Karpas-422 (cell line): ENCODE measurements at regions not wholly inside any gene's neighbourhood (a gene's known extent, or its start where the extent isn't known, plus 50 kb on each side); places are given as distances from the start of the nearest gene placed in this dataset.
"Not testable (repeated sequence)": the region's sequence is repeated elsewhere in the genome, so short reads cannot be mapped to it uniquely, and the experiment has no call there.

Experiments
- DNase-seq: peaks from one replicate; pipeline ENCODE4 v3.0.0-alpha.2; 2015
- H2AFZ ChIP-seq: fragments of 200-600 bp; sonication (generic); 2 replicates; pipeline ENCODE4 v1.6.1; 2014; ENCODE audit warnings: antibody characterized with exemption, low read length, mixed read lengths
- H3K27ac ChIP-seq: fragments of 200-600 bp; sonication (generic); 2 replicates; pipeline ENCODE4 v1.5.1; 2014; ENCODE audit warnings: mild to moderate bottlenecking, low read length, moderate library complexity
- H3K27me3 ChIP-seq: fragments of 200-600 bp; sonication (generic); 2 replicates; pipeline ENCODE4 v1.6.1; 2014; ENCODE audit warnings: low read length, mixed read lengths
- H3K36me3 ChIP-seq: fragments of 200-600 bp; sonication (generic); 2 replicates; pipeline ENCODE4 v1.6.1; 2014; ENCODE audit warnings: low read length, mixed read lengths; ENCODE audit not compliant: insufficient read depth
- H3K4me1 ChIP-seq: fragments of 200-600 bp; sonication (generic); 2 replicates; pipeline ENCODE4 v1.6.1; 2014; ENCODE audit warnings: mild to moderate bottlenecking, low read length, mixed read lengths
- H3K4me2 ChIP-seq: fragments of 200-600 bp; sonication (generic); 2 replicates; pipeline ENCODE4 v1.6.1; 2014; ENCODE audit warnings: low read length, low read depth, mild to moderate bottlenecking; ENCODE audit not compliant: poor library complexity, severe bottlenecking
- H3K4me3 ChIP-seq: fragments of 200-600 bp; sonication (generic); 2 replicates; pipeline ENCODE4 v1.5.1; 2014; ENCODE audit warnings: mild to moderate bottlenecking, antibody characterized with exemption, low read length, mixed read lengths
- H3K79me2 ChIP-seq: fragments of 200-600 bp; sonication (generic); 2 replicates; pipeline ENCODE4 v1.6.1; 2014; ENCODE audit warnings: mild to moderate bottlenecking, low read length, mixed read lengths
- H3K9ac ChIP-seq: fragments of 200-600 bp; sonication (generic); 2 replicates; pipeline ENCODE4 v1.6.0; 2014; ENCODE audit warnings: low read length
- H3K9me2 ChIP-seq: fragments of 200-600 bp; sonication (generic), shearing (Covaris generic); replicated peaks from 2 replicates; pipeline ENCODE4 v1.6.0; 2014; ENCODE audit warnings: mild to moderate bottlenecking, low read length, moderate library complexity; ENCODE audit not compliant: insufficient read depth
- H3K9me3 ChIP-seq: fragments of 300-700, 200-600 bp; sonication (generic); 2 replicates; pipeline ENCODE4 v1.6.1; 2014; ENCODE audit warnings: low read length, mixed read lengths
- H4K20me1 ChIP-seq: fragments of 200-600 bp; sonication (generic); 2 replicates; pipeline ENCODE4 v1.6.1; 2014; ENCODE audit warnings: mild to moderate bottlenecking, antibody characterized with exemption, low read length, low read depth; ENCODE audit not compliant: insufficient read depth

DNA sequence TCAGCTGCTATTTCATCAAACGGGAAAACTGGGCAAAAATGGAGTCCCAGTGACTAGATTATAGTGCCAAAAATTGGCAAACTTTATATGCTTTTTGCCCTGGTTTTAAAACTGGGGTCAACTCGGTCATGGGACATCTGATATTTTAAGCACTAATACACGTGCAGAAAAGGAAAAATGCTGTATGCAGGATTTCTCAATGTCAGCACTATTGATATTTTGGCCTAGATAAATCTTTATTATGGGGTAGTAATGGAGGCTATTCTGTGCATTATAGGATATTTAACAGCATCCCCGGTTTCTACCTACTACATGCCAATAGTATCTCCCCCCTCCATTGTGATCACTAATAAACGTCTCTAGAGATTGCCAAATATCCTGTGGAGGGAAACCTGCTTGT is 870.9 kb upstream of the IGFBP7 start:
- Histone ChIP-seq H4K20me1 (no peaks in the 10 kb centered on the region), H3K4me1 (no peaks in the 10 kb centered on the region), H3K4me2 (no peak overlapping the region), H3K27ac (no peak overlapping the region), H3K9me3 (peaks cover 24% of the 10 kb centered on the region; the same call in 1 of the 2 replicates), H3K36me3 (no peaks in the 10 kb centered on the region), H3K4me3 (no peak overlapping the region), H3K9ac (no peak overlapping the region), H3K79me2 (no peaks in the 10 kb centered on the region), H2AFZ (no peak overlapping the region), H3K27me3 (no peaks in the 10 kb centered on the region), H3K9me2 (no peaks in the 10 kb centered on the region)
- no peak for DNase-seq

GRCh38 chr4:57974821-57975220 is 864.6 kb upstream of the IGFBP7 start:
- H3K36me3 ChIP-seq = no peaks in the 10 kb centered on the region
- H3K79me2 ChIP-seq = no peaks in the 10 kb centered on the region
- H3K4me3 ChIP-seq = no peak overlapping the region
- H2AFZ ChIP-seq = no peak overlapping the region
- H4K20me1 ChIP-seq = no peaks in the 10 kb centered on the region
- peaks cover 34% of the 10 kb centered on the region for H3K9me3 ChIP-seq
- no peak overlapping the region for H3K27ac ChIP-seq
- no peaks in the 10 kb centered on the region for H3K9me2 ChIP-seq
- H3K4me2 ChIP-seq = no peak overlapping the region
- no peak for DNase-seq
- H3K9ac ChIP-seq = no peak overlapping the region
- H3K4me1 ChIP-seq = no peaks in the 10 kb centered on the region
- H3K27me3 ChIP-seq = no peaks in the 10 kb centered on the region

GRCh38 chr4:57973819-57974218 is 863.6 kb upstream of the IGFBP7 start:
- no peaks in the 10 kb centered on the region for H3K36me3 ChIP-seq
- no peak overlapping the region for H2AFZ ChIP-seq
- no peaks in the 10 kb centered on the region for H3K27me3 ChIP-seq
- H3K9me3 ChIP-seq = peaks cover 30% of the 10 kb centered on the region
- H3K4me1 ChIP-seq = no peaks in the 10 kb centered on the region
- H3K9ac ChIP-seq = no peak overlapping the region
- no peak overlapping the region for H3K4me3 ChIP-seq
- no peaks in the 10 kb centered on the region for H4K20me1 ChIP-seq
- no peak overlapping the region for H3K27ac ChIP-seq
- DNase-seq = no peak
- no peaks in the 10 kb centered on the region for H3K9me2 ChIP-seq
- no peak overlapping the region for H3K4me2 ChIP-seq
- no peaks in the 10 kb centered on the region for H3K79me2 ChIP-seq

GRCh38 chr4:57971261-57971660 is 861.1 kb upstream of the IGFBP7 start:
- Histone ChIP-seq H3K9ac (no peak overlapping the region), H3K4me1 (no peaks in the 10 kb centered on the region), H2AFZ (no peak overlapping the region), H3K9me3 (peaks cover 25% of the 10 kb centered on the region), H3K27me3 (no peaks in the 10 kb centered on the region), H3K79me2 (no peaks in the 10 kb centered on the region), H4K20me1 (no peaks in the 10 kb centered on the region), H3K27ac (no peak overlapping the region), H3K4me3 (no peak overlapping the region), H3K9me2 (no peaks in the 10 kb centered on the region), H3K4me2 (no peak overlapping the region), H3K36me3 (no peaks in the 10 kb centered on the region)
- DNase-seq = no peak

GRCh38 chr4:57966987-57967760 is 857.0 kb upstream of the IGFBP7 start:
- no peak overlapping the region for H3K4me2 ChIP-seq
- H3K4me1 ChIP-seq = no peaks in the 10 kb centered on the region
- no peaks in the 10 kb centered on the region for H3K36me3 ChIP-seq
- H3K27me3 ChIP-seq = no peaks in the 10 kb centered on the region
- no peaks in the 10 kb centered on the region for H4K20me1 ChIP-seq
- DNase-seq = no peak
- H2AFZ ChIP-seq = no peak overlapping the region
- no peaks in the 10 kb centered on the region for H3K9me2 ChIP-seq
- no peak overlapping the region for H3K27ac ChIP-seq
- H3K9me3 ChIP-seq = peaks cover 18% of the 10 kb centered on the region
- H3K9ac ChIP-seq = no peak overlapping the region
- no peaks in the 10 kb centered on the region for H3K79me2 ChIP-seq
- H3K4me3 ChIP-seq = no peak overlapping the region

DNA sequence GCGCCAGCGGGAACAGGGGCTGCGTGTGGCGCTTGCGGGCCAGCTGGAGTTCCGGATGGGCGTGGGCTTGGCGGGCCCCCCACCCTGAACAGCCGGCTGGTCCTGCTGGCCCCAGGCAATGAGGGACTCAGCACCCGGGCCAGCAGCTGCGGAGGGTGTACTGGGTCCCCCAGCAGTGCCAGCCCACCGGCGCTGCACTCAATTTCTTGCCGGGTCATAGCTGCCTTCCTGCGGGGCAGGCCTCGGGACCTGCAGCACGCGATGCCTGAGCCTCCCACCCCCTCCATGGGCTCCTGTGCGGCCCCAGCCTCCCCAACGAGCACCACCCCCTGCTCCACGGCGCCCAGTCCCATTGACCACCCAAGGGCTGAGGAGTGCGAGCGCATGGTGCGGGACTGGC is 855.2 kb upstream of the IGFBP7 start:
- H3K36me3 ChIP-seq, H3K79me2 ChIP-seq, H4K20me1 ChIP-seq, H3K27ac ChIP-seq, H3K9me2 ChIP-seq, H3K9me3 ChIP-seq, H3K4me2 ChIP-seq, H2AFZ ChIP-seq, H3K9ac ChIP-seq, H3K4me3 ChIP-seq, H3K4me1 ChIP-seq, H3K27me3 ChIP-seq, DNase-seq: not testable (repeated sequence)

- Histone ChIP-seq H3K4me2 (no peak overlapping the region), H4K20me1 (no peaks in the 10 kb centered on the region), H3K36me3 (no peaks in the 10 kb centered on the region), H3K27ac (no peak overlapping the region), H3K9me3 (peaks cover 7% of the 10 kb centered on the region; the same call in 1 of the 2 replicates), H3K4me1 (no peaks in the 10 kb centered on the region), H3K9me2 (no peaks in the 10 kb centered on the region), H3K9ac (no peak overlapping the region), H3K79me2 (no peaks in the 10 kb centered on the region), H3K27me3 (no peaks in the 10 kb centered on the region), H3K4me3 (no peak overlapping the region), H2AFZ (no peak overlapping the region)
- DNase-seq = no peak
Observed at GRCh38 chr4:57945298-57945697, 835.1 kb upstream of the IGFBP7 start.

- no peaks in the 10 kb centered on the region for H3K36me3 ChIP-seq
- DNase-seq = no peak
Observed at GRCh38 chr4:57943682-57944081, 833.5 kb upstream of the IGFBP7 start.

More at GRCh38 chr4:57943682-57944081, 833.5 kb upstream of the IGFBP7 start:
- no peaks in the 10 kb centered on the region for H3K79me2 ChIP-seq
- H3K9me3 ChIP-seq = peaks cover 4% of the 10 kb centered on the region; the same call in 1 of the 2 replicates
- no peaks in the 10 kb centered on the region for H4K20me1 ChIP-seq
- no peak overlapping the region for H3K9ac ChIP-seq
- H3K4me2 ChIP-seq = no peak overlapping the region
- no peak overlapping the region for H3K4me3 ChIP-seq
- no peaks in the 10 kb centered on the region for H3K9me2 ChIP-seq
- no peaks in the 10 kb centered on the region for H3K27me3 ChIP-seq
- H3K4me1 ChIP-seq = no peaks in the 10 kb centered on the region
- H2AFZ ChIP-seq = no peak overlapping the region
- no peak overlapping the region for H3K27ac ChIP-seq
